ENCODE measurements at regions not wholly inside any gene's neighbourhood (a gene's known extent, or its start where the extent isn't known, plus 50 kb on each side); places are given as distances from the start of the nearest gene placed in this dataset.
"Not testable (repeated sequence)": the region's sequence is repeated elsewhere in the genome, so short reads cannot be mapped to it uniquely, and the experiment has no call there.

- H3K4me1 ChIP-seq (ENCODE audit: control insufficient read depth, extremely low read depth, insufficient read depth, low read length) = peaks cover 3% of the 10 kb centered on the region
- no peaks in the 10 kb centered on the region for H3K9me3 ChIP-seq (ENCODE audit: control insufficient read depth, low read depth, low read length)
- no peaks in the 10 kb centered on the region for H4K20me1 ChIP-seq (ENCODE audit: control insufficient read depth, extremely low read depth, insufficient read depth, low read length)
- no peak overlapping the region for H3K4me2 ChIP-seq (ENCODE audit: control insufficient read depth, extremely low read depth, insufficient read depth, low read depth, low read length)
- no peaks in the 10 kb centered on the region for H3K9me1 ChIP-seq (ENCODE audit: control insufficient read depth, extremely low read depth, insufficient read depth, low read length)
- TF ChIP-seq EZH2 (IDR thresholded peaks at IDR 0.05; ENCODE audit: low read length) (no peak), CTCF (optimal IDR thresholded peaks at IDR 0.05 in 1 of 3, IDR thresholded peaks at IDR 0.05 in 1 of 3, conservative IDR thresholded peaks at IDR 0.05 in 1 of 3; ENCODE audit: extremely low read depth in 1 of 3, insufficient read depth in 2 of 3, low read length in 3 of 3) (no peak)
- FAIRE-seq (peak; percentile 41), DNase-seq (ENCODE audit: low read depth, low spot score) (no peak)
- no peaks in the 10 kb centered on the region for H3K79me2 ChIP-seq (ENCODE audit: control insufficient read depth, insufficient read depth, low read length)
- dilution Hi-C loops (cut with MboI; ENCODE audit: extremely low pct_ligation_motif_present, low sequenced_read_pairs) = no loop called here
- H3K4me3 ChIP-seq (ENCODE audit: control insufficient read depth in 2 of 3, extremely low read depth in 1 of 3, insufficient read depth in 2 of 3, low read depth in 1 of 3, low read length in 3 of 3) = no peak overlapping the region
- H3K27ac ChIP-seq (ENCODE audit: control insufficient read depth, insufficient read depth, low read length) = no peak overlapping the region
- H3K36me3 ChIP-seq (ENCODE audit: control insufficient read depth in 2 of 2, extremely low read depth in 1 of 2, insufficient read depth in 2 of 2, low read length in 2 of 2) = no peaks in the 10 kb centered on the region
- no peak overlapping the region for H3K9ac ChIP-seq (ENCODE audit: control insufficient read depth, extremely low read depth, insufficient read depth, low read length)
- H3K27me3 ChIP-seq (ENCODE audit: control insufficient read depth, extremely low read depth, insufficient read depth, low read length) = no peaks in the 10 kb centered on the region
- H2AFZ ChIP-seq (ENCODE audit: control insufficient read depth, low read length) = no peak overlapping the region
These were observed 131.5 kb upstream of the LRATD1 start for GRCh38 chr2:14501061-14501460.

GRCh38 chr2:14506955-14507354 is 125.6 kb upstream of the LRATD1 start:
- dilution Hi-C loops (cut with MboI; ENCODE audit: extremely low pct_ligation_motif_present, low sequenced_read_pairs); H3K27me3 ChIP-seq (ENCODE audit: control insufficient read depth, extremely low read depth, insufficient read depth, low read length); H3K4me1 ChIP-seq (ENCODE audit: control insufficient read depth, extremely low read depth, insufficient read depth, low read length); DNase-seq (ENCODE audit: low read depth, low spot score); H3K9me1 ChIP-seq (ENCODE audit: control insufficient read depth, extremely low read depth, insufficient read depth, low read length); H4K20me1 ChIP-seq (ENCODE audit: control insufficient read depth, extremely low read depth, insufficient read depth, low read length); H3K27ac ChIP-seq (ENCODE audit: control insufficient read depth, insufficient read depth, low read length); H3K9me3 ChIP-seq (ENCODE audit: control insufficient read depth, low read depth, low read length); H2AFZ ChIP-seq (ENCODE audit: control insufficient read depth, low read length); H3K4me2 ChIP-seq (ENCODE audit: control insufficient read depth, extremely low read depth, insufficient read depth, low read depth, low read length); H3K79me2 ChIP-seq (ENCODE audit: control insufficient read depth, insufficient read depth, low read length); FAIRE-seq; H3K4me3 ChIP-seq (ENCODE audit: control insufficient read depth in 2 of 3, extremely low read depth in 1 of 3, insufficient read depth in 2 of 3, low read depth in 1 of 3, low read length in 3 of 3); H3K36me3 ChIP-seq (ENCODE audit: control insufficient read depth in 2 of 2, extremely low read depth in 1 of 2, insufficient read depth in 2 of 2, low read length in 2 of 2); H3K9ac ChIP-seq (ENCODE audit: control insufficient read depth, extremely low read depth, insufficient read depth, low read length): not testable (repeated sequence)

- H3K27me3 ChIP-seq (ENCODE audit: control insufficient read depth, extremely low read depth, insufficient read depth, low read length) = no peaks in the 10 kb centered on the region
- H3K4me3 ChIP-seq (ENCODE audit: control insufficient read depth in 2 of 3, extremely low read depth in 1 of 3, insufficient read depth in 2 of 3, low read depth in 1 of 3, low read length in 3 of 3) = no peak overlapping the region
- TF ChIP-seq CTCF (optimal IDR thresholded peaks at IDR 0.05 in 1 of 3, IDR thresholded peaks at IDR 0.05 in 1 of 3, conservative IDR thresholded peaks at IDR 0.05 in 1 of 3; ENCODE audit: extremely low read depth in 1 of 3, insufficient read depth in 2 of 3, low read length in 3 of 3) (no peak), EZH2 (IDR thresholded peaks at IDR 0.05; ENCODE audit: low read length) (no peak)
- H3K4me2 ChIP-seq (ENCODE audit: control insufficient read depth, extremely low read depth, insufficient read depth, low read depth, low read length) = no peak overlapping the region
- H4K20me1 ChIP-seq (ENCODE audit: control insufficient read depth, extremely low read depth, insufficient read depth, low read length) = no peaks in the 10 kb centered on the region
- H3K36me3 ChIP-seq (ENCODE audit: control insufficient read depth in 2 of 2, extremely low read depth in 1 of 2, insufficient read depth in 2 of 2, low read length in 2 of 2) = no peaks in the 10 kb centered on the region
- H3K79me2 ChIP-seq (ENCODE audit: control insufficient read depth, insufficient read depth, low read length) = no peaks in the 10 kb centered on the region
- H3K9ac ChIP-seq (ENCODE audit: control insufficient read depth, extremely low read depth, insufficient read depth, low read length) = no peak overlapping the region
- dilution Hi-C loops (cut with MboI; ENCODE audit: extremely low pct_ligation_motif_present, low sequenced_read_pairs) = no loop called here
- H3K9me3 ChIP-seq (ENCODE audit: control insufficient read depth, low read depth, low read length) = no peaks in the 10 kb centered on the region
- no peak overlapping the region for H2AFZ ChIP-seq (ENCODE audit: control insufficient read depth, low read length)
- no peak overlapping the region for H3K27ac ChIP-seq (ENCODE audit: control insufficient read depth, insufficient read depth, low read length)
- no peak for FAIRE-seq
- H3K4me1 ChIP-seq (ENCODE audit: control insufficient read depth, extremely low read depth, insufficient read depth, low read length) = peaks cover 6% of the 10 kb centered on the region
- DNase-seq (ENCODE audit: low read depth, low spot score) = no peak
- no peaks in the 10 kb centered on the region for H3K9me1 ChIP-seq (ENCODE audit: control insufficient read depth, extremely low read depth, insufficient read depth, low read length)
These were observed 121.0 kb upstream of the LRATD1 start for GRCh38 chr2:14511541-14511940.
